NCI-H1694 (cell line): ENCODE measurements at regions not wholly inside any gene's neighbourhood (a gene's known extent, or its start where the extent isn't known, plus 50 kb on each side); places are given as distances from the start of the nearest gene placed in this dataset.

Experiments used
- DNase-seq: peaks from one replicate; lab custom pipeline; 2025; lab: John Stamatoyannopoulos, UW

GRCh38 chr4:176902710-176903323 is 110.1 kb upstream of the VEGFC start:
- DNase-seq: no peak

DNA sequence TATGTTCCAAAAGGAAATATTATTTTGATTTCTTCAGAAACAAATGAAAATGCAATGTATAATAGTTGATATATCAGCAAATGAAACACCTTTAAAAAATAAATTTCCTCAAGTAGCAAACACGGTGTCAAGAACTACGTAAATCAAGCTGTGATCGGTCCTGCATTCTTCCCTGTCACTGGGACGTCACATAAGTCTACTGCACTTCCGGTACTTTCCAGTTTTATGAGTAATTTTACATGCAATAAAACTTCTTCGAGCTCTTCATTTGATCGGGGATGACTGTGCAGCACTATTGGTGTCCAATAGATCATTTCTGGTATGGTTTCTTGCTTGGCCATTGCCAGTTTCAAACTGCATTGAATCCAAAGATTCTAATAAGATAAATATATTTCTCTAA is 114.0 kb upstream of the VEGFC start:
- no peak for DNase-seq

DNA sequence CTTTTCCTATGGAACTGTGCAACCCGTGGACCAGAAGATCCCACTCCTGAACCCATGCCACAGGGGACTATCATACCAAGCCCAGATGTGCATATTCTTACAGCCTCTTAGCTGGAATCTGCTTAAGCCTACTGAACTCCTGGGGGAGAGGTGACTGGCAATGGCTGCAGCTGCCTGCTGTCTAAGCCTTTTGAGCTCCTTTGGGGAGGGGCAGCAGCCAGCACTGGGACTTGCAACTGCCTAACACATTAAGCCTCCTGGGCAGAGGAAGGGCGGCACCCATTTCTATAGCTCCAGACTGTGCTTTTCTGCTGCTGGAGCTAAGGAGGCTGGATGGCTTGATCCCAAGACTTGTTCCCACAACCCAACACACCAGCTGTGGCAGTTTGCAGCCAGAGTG is 117.9 kb upstream of the VEGFC start:
- DNase-seq: no peak

DNA sequence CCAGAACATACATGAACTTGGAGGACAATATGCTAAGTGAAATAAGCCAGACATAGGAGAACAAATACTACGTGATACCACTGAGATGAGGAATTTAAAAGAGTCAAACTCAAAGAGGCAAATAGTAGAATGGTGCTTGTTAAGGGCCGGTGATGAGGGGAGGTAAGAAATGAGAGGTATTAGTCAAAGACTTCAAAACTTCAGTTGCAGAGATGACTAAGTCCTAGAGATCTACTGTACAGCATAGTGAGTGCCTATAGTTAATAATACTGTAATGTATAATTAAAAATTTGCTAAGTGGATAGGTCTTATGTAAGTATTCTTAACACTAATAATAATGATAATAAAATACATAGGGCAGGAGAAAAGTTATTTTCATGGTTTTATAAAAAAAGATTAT is 126.9 kb upstream of the VEGFC start:
- no peak for DNase-seq

DNA sequence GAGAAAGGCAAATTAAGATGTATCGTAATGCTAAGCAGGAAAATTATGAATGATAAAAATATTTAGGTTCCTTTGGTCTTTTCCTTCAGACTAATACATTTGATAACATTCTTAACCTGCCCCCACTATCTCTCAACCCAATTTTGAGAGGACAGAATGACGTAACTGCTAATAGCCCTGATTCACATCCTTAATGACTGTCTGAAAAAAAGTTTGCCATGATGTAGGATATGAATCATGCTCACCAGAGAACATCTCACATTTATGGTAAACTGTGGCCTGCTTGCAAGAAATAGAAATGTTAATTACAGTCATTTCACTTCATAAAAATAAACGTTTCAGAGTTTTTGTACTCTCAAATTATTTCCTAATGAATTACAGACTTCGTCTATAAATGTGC is 128.0 kb upstream of the VEGFC start:
- DNase-seq: no peak

GRCh38 chr4:176921256-176921655 is 128.5 kb upstream of the VEGFC start:
- no peak for DNase-seq

- no peak for DNase-seq
Measured at GRCh38 chr4:176924238-176924637, 131.5 kb upstream of the VEGFC start.

DNA sequence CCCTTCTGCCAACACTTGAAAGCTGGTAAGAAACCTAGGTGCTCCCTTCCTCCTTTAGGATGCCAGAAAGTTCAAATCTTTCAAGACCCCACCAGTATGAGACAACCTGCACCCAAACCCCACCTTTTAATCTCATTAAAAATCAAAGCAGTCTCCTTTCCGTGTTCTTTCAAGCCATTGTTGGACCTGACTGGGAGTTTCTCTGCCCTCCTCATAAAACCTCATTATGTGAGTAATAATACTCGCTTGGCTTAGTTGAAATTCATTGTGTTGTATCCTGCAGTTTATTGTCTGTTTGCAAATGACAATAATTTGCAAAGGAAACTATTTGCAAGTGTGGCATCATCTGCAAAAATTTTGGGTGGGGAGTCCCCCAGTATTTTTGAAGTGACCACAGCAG is 133.2 kb upstream of the VEGFC start:
- DNase-seq: no peak

DNA sequence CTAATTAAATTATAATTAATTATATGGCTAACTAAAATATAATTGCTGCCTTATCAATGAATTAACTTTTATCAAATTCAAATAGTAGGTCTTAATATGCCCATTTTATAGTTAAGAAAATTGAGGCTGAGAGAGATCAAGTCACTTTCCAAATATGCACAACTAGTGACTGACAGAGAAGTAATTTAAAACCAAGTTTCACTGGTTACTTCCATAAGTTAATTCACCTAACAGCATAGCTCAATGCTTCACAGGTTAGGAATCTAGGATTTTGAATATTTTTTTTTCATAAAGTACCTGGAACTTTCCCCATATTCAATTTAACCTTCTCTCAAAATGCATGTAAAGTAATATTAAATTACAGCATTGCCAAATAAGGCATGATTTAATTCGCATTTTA is 134.4 kb upstream of the VEGFC start:
- DNase-seq: no peak

DNA sequence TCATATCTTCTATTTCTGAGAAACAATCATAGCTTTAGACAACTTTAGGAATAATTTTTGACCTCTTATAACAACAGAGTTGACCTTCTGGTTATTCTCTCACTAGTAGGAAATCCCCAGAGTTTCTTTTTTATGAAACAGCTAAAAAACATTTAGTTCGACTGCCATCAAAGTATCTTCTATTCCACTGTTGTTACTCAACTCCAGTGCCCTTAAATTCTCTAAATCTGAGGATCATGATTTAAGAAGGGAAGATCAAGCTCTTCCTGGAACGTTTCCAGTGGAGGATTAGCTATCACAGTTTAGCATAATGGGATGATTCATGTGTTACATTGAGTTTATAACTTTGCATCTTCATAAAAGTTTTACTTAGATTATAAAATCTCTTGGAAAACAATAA is 134.9 kb upstream of the VEGFC start:
- no peak for DNase-seq

DNA sequence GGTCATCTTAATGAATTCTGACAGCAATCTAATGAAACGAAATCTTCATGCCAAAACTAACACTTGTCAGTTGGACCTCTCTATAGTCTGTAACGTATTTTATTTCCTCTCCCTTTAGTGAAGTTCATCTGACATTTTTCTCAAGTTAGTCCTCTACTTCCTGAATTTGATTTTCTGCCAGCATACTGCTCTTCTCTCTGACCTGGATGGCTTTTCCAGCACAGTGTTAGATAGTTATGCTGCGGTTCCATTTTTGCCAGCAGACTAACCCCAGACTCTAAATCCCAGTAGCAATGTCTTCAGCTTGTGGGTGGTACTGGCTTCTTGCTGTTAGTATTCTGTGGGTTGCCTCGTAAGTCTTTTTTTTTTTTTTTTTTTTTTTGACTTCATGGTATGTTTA is 146.7 kb upstream of the VEGFC start:
- DNase-seq: no peak

DNA sequence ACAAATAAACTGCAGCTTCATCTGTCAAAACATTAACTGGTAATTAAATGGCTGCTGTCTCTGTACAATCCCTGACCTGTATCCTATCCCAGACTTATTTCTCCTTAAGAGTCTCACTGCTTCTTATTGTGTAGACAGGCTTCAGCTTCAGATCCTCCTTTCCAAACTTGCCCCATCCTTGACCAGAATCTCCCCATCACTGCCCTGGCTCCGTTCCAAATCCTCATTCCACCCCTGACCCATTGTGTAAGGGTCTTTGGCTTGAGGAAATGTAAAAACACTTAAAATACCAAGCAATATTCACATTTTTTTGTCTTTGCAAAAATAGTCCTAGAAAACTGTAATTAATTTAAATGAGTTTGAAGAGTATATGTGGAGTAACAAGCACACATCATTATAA is 152.6 kb upstream of the VEGFC start:
- DNase-seq: no peak

DNA sequence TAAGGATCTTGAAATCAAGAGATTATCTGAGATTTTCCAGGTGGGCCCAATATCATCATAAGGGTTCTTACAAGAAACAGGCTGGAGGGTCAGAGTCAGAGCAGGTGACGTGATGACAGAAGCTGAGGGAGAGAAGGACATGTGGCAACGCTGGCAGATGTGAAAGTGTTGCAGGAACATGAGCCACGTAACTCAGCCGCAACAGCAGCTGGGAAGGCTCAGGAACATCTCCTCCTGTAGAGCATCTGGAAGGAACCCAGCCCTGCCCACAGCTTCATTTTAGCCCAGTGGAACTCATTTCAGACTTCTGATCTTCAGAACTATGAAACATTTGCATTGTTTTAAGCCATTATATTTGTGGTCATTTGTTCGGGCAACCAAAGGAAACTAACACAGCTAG is 156.3 kb upstream of the VEGFC start:
- DNase-seq: no peak

GRCh38 chr4:176953021-176953420 is 160.3 kb upstream of the VEGFC start:
- DNase-seq: no peak

DNA sequence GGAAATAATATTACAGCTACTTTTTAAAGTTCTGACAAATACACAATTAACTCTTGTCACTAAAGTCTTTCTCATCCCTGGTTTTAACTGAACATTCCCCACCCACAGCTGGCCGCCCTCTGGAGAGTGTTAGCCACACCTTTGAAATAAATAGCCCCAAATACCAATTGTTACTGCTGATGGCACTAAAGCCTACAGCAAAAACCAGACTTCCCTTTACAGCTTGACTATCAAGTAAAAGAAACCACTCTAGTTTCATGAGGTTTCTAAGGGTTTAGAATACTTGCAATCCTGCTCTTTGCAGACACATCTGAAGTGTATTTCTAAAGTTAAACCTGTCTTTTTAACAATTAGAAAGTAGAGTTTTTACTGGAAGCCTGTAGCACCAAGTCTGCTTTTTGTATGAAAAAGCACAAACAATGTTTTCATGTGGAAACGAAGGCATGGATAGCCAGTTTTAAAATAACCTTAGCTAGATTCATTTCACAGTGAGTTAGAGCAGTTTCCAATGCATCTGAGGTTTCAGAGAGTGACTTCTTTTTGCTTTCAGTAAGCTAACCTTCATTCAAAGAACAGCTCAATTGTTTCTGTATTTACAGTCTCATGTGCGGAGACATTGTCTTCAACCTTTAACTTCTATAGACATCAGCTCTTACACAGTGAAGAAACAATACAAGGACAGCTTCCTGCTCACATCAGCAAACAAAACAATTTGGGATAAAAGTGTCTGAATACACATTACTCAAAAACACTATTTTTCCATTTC is 164.8 kb upstream of the VEGFC start:
- DNase-seq: no peak

- no peak for DNase-seq
Measured at GRCh38 chr4:176959980-176960379, 167.3 kb upstream of the VEGFC start.

DNA sequence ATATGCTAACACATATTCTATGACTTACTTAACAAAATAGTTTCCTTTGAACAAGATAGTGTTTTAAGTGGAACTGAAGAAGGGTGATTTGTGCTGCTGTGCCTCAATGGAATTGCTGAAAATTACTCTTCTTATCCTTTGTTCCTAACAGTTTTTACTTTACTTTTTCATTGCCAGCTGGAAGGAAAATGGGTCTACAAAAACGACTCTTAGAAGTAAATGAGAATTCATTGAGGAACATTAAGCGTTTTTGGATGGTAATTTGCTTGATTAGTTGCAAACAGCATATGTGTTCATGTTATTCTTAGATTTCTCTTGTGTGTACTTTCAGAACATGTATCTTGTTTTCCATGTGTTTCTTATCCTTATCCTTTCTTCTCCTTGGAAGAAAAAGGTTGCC is 170.4 kb upstream of the VEGFC start:
- no peak for DNase-seq

DNA sequence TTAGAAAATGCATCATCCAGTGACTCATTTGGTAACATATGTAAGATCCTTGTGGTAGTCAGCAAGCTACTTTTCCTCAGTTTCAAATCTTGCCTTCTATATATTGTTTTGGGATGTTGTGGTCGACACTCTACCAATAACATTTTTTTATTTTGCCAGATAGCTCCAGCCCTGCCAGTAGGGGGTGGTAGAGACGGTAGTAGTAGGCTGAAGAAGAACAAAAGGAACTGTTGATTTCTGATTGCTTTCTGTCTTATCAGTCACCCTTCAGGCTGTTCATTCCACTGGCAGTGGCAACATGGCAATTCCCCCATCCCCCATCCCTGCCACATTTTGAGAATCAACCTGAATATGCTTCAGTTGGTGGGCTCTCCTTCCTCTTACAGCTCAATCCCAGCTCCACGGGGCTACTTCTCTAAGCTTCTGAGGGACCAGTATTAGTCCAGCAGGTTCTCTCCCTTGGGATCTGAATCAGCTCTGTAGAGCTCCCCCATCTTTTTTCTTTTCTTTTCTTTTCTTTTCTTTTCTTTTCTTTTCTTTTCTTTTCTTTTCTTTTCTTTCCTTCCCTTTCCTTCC is 171.5 kb upstream of the VEGFC start:
- DNase-seq: no peak

GRCh38 chr4:176967586-176967985 is 174.9 kb upstream of the VEGFC start:
- DNase-seq: no peak

DNA sequence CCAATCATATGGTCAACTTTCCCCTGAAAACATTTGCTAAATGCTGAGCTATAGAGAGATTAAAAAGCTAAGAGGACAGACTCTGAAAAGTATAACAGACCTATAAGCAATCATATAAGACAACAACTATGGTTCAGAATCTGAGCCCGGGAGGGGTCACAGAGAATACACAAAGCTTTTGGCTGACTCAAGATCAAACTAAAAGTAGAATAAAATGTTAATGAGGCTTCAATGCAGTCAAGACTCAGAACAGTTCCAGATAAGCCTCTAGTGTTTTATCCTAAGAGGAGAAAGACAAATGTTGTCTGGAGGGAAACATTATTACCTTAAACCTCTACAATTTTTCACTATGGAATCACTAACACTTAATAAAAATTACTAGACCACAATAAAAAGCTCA is 175.4 kb upstream of the VEGFC start:
- no peak for DNase-seq

- DNase-seq: no peak
Measured at GRCh38 chr4:176969011-176969410, 176.3 kb upstream of the VEGFC start.

DNA sequence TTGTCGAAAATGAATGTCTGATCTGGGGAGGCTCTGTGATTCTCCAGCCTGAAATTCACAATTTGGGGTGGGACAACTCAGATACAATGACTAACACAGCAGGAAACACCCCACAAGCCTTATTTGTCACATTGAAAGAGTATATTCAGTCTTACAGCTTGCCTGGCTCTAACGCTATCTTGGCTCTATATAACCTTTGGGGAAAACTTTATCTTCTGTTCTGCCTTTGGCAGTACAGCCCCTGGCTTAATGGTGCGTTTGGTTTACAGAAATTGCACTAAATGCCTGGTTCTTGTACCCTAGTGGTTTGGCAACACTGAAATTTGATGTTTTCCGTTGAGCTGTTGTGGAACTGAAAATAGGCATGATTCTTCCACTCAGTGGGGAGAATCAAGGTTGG is 178.1 kb upstream of the VEGFC start:
- no peak for DNase-seq

DNA sequence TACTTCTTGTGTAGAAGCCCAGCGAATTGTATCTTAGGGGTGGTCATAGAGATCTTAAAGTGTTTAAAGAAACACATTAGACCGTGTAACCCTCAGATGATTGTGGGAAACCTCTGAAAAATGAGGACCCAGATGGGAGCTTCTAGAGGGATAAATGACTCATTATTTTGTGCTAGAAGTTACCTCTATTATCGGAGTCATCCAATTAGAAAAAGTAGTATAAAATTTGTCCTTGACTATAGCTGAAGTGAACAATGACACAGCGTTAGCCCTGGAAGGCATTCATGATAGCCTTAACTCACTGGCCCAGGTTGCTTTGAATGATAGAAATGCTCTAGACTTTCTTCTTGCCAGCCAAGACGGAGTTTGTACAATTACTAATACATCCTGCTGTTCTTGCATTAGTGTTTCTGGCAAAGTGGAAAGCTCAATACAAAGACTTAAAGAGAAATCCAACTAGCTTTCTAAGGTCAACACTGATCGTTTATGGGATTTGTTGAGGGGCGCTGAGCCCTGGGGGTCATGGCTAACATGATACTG is 178.9 kb upstream of the VEGFC start:
- DNase-seq: no peak
